ENCODE measurements at regions not wholly inside any gene's neighbourhood (a gene's known extent, or its start where the extent isn't known, plus 50 kb on each side); places are given as distances from the start of the nearest gene placed in this dataset.

- Histone ChIP-seq H3K27me3 (ENCODE audit: control insufficient read depth in 1 of 2, insufficient read depth in 2 of 2, low read length in 2 of 2) (no peaks in the 10 kb centered on the region), H3K27ac (ENCODE audit: low read depth in 1 of 2, low read length in 2 of 2) (no peak overlapping the region), H3K9me3 (ENCODE audit: control insufficient read depth in 1 of 2, insufficient read depth in 1 of 2, low read length in 2 of 2) (no peaks in the 10 kb centered on the region), H3K4me3 (ENCODE audit: low read length) (no peak overlapping the region), H3K4me1 (ENCODE audit: insufficient read depth, low read length) (no peaks in the 10 kb centered on the region), H3K36me3 (ENCODE audit: insufficient read depth, low read length) (no peaks in the 10 kb centered on the region)
- no peaks in the 10 kb centered on the region for H3K36me3 Mint-ChIP-seq (ENCODE audit: low read depth)
- no peaks in the 10 kb centered on the region for H3K9me3 Mint-ChIP-seq
- ATAC-seq (ENCODE audit: poor library complexity) (no peak), DNase-seq (no peak)
- intact Hi-C loops (cut with DNase I, micrococcal nuclease): no loop called here
- peaks cover 3% of the 10 kb centered on the region for H3K27me3 Mint-ChIP-seq
- no peaks in the 10 kb centered on the region for H3K4me1 Mint-ChIP-seq (ENCODE audit: low read depth)
- H3K4me3 Mint-ChIP-seq: no peak overlapping the region
- ChIA-PET POLR2A (no interaction called here), CTCF (no interaction called here)
- TF ChIP-seq CTCF (IDR thresholded peaks at IDR 0.05): no peak
- no peak overlapping the region for H3K27ac Mint-ChIP-seq
These were observed 182.7 kb upstream of the PTBP2 start for GRCh38 chr1:96538883-96539282.

DNA sequence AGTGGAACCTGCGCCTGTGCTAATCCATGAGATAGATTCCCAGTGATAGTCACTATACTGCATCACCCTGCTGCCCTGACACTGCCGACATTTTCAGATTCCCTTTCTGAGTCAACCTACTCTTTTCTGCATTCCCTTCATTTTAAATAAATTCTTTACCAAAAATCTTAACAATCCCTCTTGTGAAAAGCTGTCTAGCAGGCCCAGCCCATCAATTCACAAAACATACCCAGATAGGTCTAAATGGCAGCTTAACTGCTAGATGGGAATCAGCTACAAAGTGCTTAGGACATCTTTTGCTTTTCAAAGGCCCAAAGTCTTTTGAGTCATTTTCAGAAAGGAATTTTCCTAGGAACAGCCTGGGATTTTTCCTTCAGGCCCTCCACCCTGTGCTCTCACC lies 180.1 kb upstream of the PTBP2 start:
- intact Hi-C loops (cut with DNase I, micrococcal nuclease): no loop called here
- H3K36me3 Mint-ChIP-seq (ENCODE audit: low read depth): no peaks in the 10 kb centered on the region
- Histone ChIP-seq H3K36me3 (ENCODE audit: insufficient read depth, low read length) (no peaks in the 10 kb centered on the region), H3K9me3 (ENCODE audit: control insufficient read depth in 1 of 2, insufficient read depth in 1 of 2, low read length in 2 of 2) (no peaks in the 10 kb centered on the region), H3K27ac (ENCODE audit: low read depth in 1 of 2, low read length in 2 of 2) (no peak overlapping the region), H3K4me3 (ENCODE audit: low read length) (no peak overlapping the region), H3K27me3 (ENCODE audit: control insufficient read depth in 1 of 2, insufficient read depth in 2 of 2, low read length in 2 of 2) (no peaks in the 10 kb centered on the region), H3K4me1 (ENCODE audit: insufficient read depth, low read length) (no peaks in the 10 kb centered on the region)
- DNase-seq (no peak), ATAC-seq (ENCODE audit: poor library complexity) (no peak)
- H3K27me3 Mint-ChIP-seq: no peaks in the 10 kb centered on the region
- no peak overlapping the region for H3K27ac Mint-ChIP-seq
- TF ChIP-seq CTCF (IDR thresholded peaks at IDR 0.05): no peak
- CTCF ChIA-PET: interaction anchor here (1.1 kb wide), 1 partner anchor 17 kb away, joined by 3 read pairs; no protein-coding TSS in a partner anchor
- H3K4me3 Mint-ChIP-seq: no peak overlapping the region
- H3K9me3 Mint-ChIP-seq: no peaks in the 10 kb centered on the region
- no peaks in the 10 kb centered on the region for H3K4me1 Mint-ChIP-seq (ENCODE audit: low read depth)
- POLR2A ChIA-PET: no interaction called here

- H3K27ac Mint-ChIP-seq: no peak overlapping the region
- no peaks in the 10 kb centered on the region for H3K27me3 ChIP-seq (ENCODE audit: control insufficient read depth in 1 of 2, insufficient read depth in 2 of 2, low read length in 2 of 2)
- DNase-seq (no peak), ATAC-seq (ENCODE audit: poor library complexity) (no peak)
- no peaks in the 10 kb centered on the region for H3K36me3 Mint-ChIP-seq (ENCODE audit: low read depth)
- intact Hi-C loops (cut with DNase I, micrococcal nuclease): no loop called here
- H3K27ac ChIP-seq (ENCODE audit: low read depth in 1 of 2, low read length in 2 of 2): no peak overlapping the region
- no peaks in the 10 kb centered on the region for H3K9me3 ChIP-seq (ENCODE audit: control insufficient read depth in 1 of 2, insufficient read depth in 1 of 2, low read length in 2 of 2)
- H3K9me3 Mint-ChIP-seq: no peaks in the 10 kb centered on the region
- ChIA-PET CTCF (interaction anchor here (0.7 kb wide), 1 partner anchor 157 kb away, joined by 3 read pairs; no protein-coding TSS in a partner anchor), POLR2A (no interaction called here)
- no peak overlapping the region for H3K4me3 ChIP-seq (ENCODE audit: low read length)
- H3K27me3 Mint-ChIP-seq: no peaks in the 10 kb centered on the region
- no peak for TF ChIP-seq CTCF (IDR thresholded peaks at IDR 0.05)
- H3K4me1 ChIP-seq (ENCODE audit: insufficient read depth, low read length): no peaks in the 10 kb centered on the region
- H3K36me3 ChIP-seq (ENCODE audit: insufficient read depth, low read length): no peaks in the 10 kb centered on the region
- no peak overlapping the region for H3K4me3 Mint-ChIP-seq
- no peaks in the 10 kb centered on the region for H3K4me1 Mint-ChIP-seq (ENCODE audit: low read depth)
These were observed 177.3 kb upstream of the PTBP2 start for GRCh38 chr1:96544051-96544830.
